ENCODE measurements at regions not wholly inside any gene's neighbourhood (a gene's known extent, or its start where the extent isn't known, plus 50 kb on each side); places are given as distances from the start of the nearest gene placed in this dataset.
"Not testable (repeated sequence)": the region's sequence is repeated elsewhere in the genome, so short reads cannot be mapped to it uniquely, and the experiment has no call there.

GRCh38 chr18:22043837-22044236, 125.6 kb upstream of the GATA6 start:
- DNase-seq (ENCODE audit: low spot score) = no peak

GRCh38 chr18:22044474-22045220, 124.7 kb upstream of the GATA6 start:
- peak; percentile 82 for DNase-seq (ENCODE audit: low spot score)

- DNase-seq (ENCODE audit: low spot score) = peak; percentile 69
Observed at GRCh38 chr18:22045221-22045918, 124.0 kb upstream of the GATA6 start.

- DNase-seq (ENCODE audit: low spot score) = no peak
Observed at GRCh38 chr18:22046473-22046872, 122.9 kb upstream of the GATA6 start.

GRCh38 chr18:22047485-22047884, 121.9 kb upstream of the GATA6 start:
- no peak for DNase-seq (ENCODE audit: low spot score)

- no peak for DNase-seq (ENCODE audit: low spot score)
Observed at GRCh38 chr18:22048221-22048620, 121.2 kb upstream of the GATA6 start.

GRCh38 chr18:22048932-22049615, 120.3 kb upstream of the GATA6 start:
- no peak for DNase-seq (ENCODE audit: low spot score)

GRCh38 chr18:22052405-22053105, 116.8 kb upstream of the GATA6 start:
- DNase-seq (ENCODE audit: low spot score) = no peak

GRCh38 chr18:22055466-22056238, 113.7 kb upstream of the GATA6 start:
- no peak for DNase-seq (ENCODE audit: low spot score)

GRCh38 chr18:22056950-22057349, 112.4 kb upstream of the GATA6 start:
- no peak for DNase-seq (ENCODE audit: low spot score)

- no peak for DNase-seq (ENCODE audit: low spot score)
Observed at GRCh38 chr18:22057908-22058527, 111.4 kb upstream of the GATA6 start.

GRCh38 chr18:22060361-22060760, 109.0 kb upstream of the GATA6 start:
- DNase-seq (ENCODE audit: low spot score) = no peak

GRCh38 chr18:22063102-22063501, 106.3 kb upstream of the GATA6 start:
- no peak for DNase-seq (ENCODE audit: low spot score)

GRCh38 chr18:22063672-22064071, 105.7 kb upstream of the GATA6 start:
- DNase-seq (ENCODE audit: low spot score) = no peak

GRCh38 chr18:22064581-22064980, 104.8 kb upstream of the GATA6 start:
- DNase-seq (ENCODE audit: low spot score) = no peak

GRCh38 chr18:22065311-22065710, 104.1 kb upstream of the GATA6 start:
- DNase-seq (ENCODE audit: low spot score) = no peak

GRCh38 chr18:22066083-22066485, 103.3 kb upstream of the GATA6 start:
- DNase-seq (ENCODE audit: low spot score) = no peak

- no peak for DNase-seq (ENCODE audit: low spot score)
Observed at GRCh38 chr18:22067109-22067508, 102.3 kb upstream of the GATA6 start.

- DNase-seq (ENCODE audit: low spot score) = no peak
Observed at GRCh38 chr18:22067682-22068081, 101.7 kb upstream of the GATA6 start.

GRCh38 chr18:22068784-22069183, 100.6 kb upstream of the GATA6 start:
- not testable (repeated sequence) for DNase-seq (ENCODE audit: low spot score)

- no peak for DNase-seq (ENCODE audit: low spot score)
Observed at GRCh38 chr18:22069916-22070315, 99.5 kb upstream of the GATA6 start.

Measured in HT-29 (cell line).